Activated naive CD4-positive, alpha-beta T cell treated with anti-CD3 and anti-CD28 coated beads, Interleukin-2, amount 50 U/mL, for 16 hours (primary cell): ENCODE measurements at regions not wholly inside any gene's neighbourhood (a gene's known extent, or its start where the extent isn't known, plus 50 kb on each side); places are given as distances from the start of the nearest gene placed in this dataset.

Experiments
- DNase-seq: peaks from one replicate; pipeline ENCODE4 v3.0.0-alpha.2; 2020

DNA sequence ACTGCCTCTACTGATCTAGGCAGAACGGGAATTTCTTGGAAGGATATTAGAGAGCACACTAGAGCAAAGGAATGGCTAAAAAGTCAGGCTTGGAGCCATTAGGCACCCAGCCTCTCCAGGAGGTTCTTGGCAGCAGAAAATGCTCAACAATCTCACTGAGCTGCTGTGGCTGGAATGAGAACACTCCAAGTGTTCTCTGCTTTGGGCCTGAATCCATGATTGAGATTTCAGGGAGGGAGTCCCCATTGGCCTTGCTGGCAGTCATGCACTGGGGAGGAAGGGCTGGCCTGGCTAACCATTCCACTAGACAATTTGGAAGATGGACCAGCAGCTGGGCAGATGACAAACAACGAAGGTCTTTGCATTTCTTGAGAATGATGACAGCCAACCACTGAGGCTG is 362.6 kb downstream of the SHQ1 start:
- no peak for DNase-seq

DNA sequence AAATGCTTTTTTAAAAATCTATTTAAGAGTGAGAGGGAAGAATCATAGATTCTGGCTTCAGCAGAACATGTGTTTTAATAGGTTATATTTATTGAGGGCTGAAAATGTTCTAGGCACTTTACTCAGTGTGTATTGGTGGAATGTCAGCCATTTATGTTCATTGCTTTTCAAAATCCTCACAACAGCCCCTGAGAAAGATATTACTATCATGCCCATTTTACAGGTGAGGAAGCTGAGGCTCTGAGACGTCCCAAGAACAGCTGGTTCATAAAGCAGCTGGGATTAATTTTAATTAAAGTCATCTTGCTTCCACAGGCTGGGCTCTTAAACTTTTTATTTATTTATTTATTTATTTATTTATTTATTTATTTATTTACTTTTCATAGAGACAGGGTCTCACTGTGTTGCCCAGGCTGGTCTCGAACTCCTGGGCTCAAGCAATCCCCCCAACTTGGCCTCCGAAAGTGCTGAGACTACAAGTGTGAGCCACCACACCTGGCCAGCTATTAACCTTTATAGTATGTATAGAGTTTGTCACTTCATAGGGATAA is 364.6 kb downstream of the SHQ1 start:
- DNase-seq: no peak

DNA sequence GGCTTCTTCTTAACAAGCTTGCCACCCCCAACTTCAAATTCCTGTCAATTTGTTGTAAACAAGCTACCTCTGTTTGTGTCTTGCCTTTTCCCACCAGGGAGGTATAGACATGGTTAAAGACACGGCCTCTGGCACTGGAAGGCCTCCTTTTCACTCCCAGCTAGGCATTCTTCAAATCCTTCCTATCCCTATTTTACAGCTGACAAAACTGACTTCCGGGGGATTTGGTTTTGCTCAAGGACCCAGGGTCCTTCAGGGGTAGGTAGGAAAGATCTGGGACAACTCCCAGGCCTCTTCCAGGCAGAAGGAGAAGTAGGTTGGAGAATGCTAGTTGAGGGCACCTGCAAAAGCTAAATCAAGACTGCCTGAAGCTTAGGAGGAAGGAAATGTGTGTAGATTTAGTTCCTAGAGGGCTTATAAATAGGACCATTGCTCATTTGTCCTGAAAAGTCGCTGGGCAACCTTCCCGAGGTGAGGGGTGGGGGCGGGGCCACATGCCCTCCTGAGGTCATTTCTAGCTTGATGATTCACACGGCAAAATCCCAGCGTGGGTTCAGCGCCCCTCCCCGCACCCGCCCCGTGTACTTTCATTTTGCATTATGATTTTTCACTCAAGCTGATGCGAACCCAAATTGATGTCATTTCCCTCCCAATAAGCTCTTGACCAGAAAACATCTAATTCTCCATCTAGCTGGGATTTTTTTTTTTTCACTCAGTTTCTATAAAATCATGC is 365.5 kb downstream of the SHQ1 start:
- peak; percentile 79 for DNase-seq

DNA sequence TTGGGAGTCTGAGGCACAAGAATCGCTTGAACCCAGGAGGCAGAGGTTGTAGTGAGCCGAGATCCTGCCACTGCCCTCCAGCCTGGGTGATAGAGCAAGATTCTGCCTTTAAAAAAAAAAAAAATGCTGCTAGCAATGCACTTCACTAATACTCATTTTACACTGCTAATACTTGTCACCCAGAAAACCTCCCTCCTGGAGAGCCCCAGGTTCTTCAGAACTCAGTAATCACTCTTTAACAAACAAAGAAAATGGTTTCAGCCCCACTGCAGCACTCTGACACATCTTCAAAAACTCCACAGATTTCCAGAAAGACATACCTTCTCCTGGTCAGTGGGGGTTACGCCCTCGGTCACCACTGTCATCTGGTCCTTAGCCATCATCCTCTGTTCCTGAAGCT is 366.7 kb downstream of the SHQ1 start:
- DNase-seq: no peak

DNA sequence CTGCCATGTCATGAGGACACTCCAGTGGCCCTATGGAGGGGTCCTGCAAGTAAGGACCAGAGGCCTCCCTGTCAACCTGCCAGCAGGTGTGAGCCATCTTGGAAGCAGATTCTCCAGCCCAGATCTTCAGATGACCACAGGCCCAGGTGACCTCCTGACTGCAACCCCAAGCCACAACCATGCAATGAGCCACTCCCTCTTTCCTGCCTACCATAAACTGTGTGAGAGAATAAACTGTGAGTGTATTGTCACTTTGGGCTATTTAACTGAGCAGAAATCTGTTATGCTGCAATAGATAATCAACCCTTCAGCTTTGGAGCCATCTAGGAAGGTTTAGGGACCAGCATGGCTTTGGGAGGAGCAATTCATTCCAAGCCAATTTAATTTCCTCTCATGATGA is 367.9 kb downstream of the SHQ1 start:
- DNase-seq: no peak

DNA sequence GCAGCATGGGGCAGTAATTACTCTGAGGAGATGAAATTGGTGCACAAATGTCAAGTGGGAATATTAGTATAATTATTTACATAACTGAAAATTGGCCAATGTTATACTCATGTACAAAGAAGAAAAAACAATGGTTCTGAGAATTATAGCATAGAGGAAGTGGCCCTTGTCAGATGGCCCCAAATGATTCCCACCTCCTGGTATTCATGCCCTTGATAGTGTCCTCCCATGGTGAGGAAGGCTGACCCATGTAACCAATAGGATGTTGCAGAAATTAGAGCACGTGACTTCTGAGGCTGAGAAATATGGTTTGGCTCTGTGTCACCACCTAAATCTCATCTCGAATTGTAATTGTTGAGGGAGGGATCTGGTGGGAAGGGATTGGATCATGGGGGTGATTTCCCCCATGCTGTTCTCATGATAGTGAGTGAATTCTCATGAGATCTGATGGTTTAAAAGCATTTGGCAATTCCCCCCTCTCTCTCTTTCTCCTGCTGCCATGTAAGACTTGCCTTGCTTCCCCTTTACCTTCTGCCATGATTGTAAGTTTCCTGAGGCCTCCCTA is 368.5 kb downstream of the SHQ1 start:
- no peak for DNase-seq

DNA sequence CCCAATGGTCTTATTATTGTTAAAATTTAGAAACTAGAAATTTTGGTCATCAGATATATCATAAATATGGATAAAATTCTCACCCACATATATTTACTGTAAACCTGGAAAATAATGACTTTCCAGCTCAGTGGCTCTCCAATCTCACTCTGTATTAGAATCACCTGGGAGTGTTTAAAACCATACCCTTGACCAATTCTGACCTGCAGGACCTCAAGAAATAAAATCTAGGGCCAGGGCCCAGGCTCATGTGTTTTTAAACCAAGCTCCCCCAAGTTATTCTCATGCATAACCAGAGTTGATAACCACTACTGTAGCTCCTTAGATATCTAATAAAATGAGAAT is 372.1 kb downstream of the SHQ1 start:
- no peak for DNase-seq

DNA sequence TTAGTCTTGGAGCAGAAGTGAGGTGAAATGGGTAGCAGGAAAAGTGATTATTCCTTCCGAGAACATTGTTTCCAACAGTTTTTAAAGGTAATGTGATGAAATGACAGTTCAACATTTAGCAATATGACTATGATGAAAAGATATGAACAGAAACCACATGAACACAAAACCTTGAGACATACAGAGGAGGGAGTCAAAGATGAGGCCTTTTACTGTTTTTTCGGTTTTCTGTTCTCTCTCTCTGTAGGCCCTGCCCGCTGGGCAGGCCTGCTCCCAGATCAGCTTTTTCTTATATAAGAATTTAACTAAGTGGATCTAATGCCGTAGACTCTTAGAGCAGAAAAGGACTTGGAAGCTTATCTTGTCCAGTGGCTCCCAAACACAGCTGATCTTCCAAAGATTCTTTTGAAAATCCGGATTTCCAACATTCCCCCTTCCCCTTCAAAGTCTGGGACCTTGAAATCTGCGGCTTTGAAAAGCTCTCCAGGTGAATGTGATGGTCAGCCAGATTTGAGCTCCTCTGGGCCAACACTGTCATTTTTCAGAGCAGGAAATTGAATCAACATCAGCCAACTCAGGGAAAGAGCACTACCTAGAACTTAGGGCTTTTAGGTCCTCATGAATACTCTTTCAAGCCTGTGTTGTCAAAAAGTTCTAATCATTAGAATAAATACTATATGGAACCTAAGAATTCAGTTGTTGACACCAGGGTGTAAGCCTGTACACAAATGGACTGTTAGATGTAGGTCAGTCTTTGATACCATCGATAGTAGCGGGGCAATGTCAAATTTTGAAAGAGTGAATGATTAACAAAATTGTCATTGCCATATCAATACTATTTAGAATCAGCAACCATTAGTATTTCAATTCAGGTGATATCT is 372.7 kb downstream of the SHQ1 start:
- no peak for DNase-seq

DNA sequence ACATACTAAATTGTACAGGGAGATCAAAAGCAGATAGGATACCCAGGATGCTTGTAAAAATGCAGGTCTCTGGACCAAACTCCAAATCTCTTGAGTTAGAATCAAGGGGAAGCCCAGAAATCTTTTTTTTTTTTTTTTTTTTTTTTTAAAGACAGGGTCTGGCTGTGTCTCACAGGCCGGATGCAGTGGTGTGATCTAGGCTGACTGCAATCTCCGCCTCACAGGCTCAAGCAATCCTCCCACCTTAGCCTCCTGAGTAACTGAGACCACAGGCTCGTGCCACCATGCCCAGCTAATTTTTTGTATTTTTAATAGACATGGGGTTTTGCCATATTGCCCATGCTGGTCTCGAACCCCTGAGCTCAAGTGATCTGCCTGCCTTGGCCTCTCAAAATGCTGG is 373.5 kb downstream of the SHQ1 start:
- DNase-seq: no peak

DNA sequence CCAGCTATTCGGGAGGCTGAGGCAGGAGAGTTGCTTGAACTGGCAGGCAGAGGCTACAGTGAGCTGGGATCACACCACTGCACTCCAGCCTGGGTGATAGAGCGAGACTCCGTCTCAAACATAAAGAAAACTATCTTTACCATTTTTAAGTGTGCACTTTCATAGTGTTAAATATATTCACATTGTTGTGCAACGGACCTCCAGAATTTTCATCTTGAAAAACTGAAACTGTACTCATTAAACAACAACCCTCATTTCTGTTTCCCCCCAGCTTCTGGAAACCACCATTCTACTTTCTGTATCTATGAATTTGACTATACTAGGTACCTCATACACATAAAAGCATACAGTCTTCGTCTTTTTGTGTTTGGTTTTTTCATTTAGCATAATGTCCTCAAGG is 375.1 kb downstream of the SHQ1 start:
- DNase-seq: no peak

DNA sequence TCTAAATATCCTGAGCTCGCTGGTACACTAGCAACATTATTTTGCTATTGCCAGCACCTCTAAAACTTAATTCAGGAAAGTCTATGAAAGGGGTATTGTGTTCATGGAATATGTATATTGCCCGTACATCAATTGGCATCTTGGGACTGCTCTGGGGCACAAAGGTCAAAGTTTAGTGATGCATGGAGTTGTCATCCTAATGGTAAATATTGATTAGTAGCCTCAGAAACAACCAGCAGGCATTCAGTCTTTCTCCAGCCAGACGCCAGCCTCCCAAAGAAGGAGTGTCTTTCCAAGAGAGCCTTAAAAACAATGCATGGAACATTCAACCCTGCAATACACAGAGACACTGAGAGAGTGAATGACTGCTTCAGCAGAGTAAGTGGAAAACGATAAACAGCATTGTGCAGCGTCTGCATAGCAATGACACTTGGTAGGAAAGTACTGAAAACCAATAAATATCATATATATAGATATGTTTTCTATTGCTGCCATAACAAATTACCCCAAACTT is 377.3 kb downstream of the SHQ1 start:
- DNase-seq: no peak

DNA sequence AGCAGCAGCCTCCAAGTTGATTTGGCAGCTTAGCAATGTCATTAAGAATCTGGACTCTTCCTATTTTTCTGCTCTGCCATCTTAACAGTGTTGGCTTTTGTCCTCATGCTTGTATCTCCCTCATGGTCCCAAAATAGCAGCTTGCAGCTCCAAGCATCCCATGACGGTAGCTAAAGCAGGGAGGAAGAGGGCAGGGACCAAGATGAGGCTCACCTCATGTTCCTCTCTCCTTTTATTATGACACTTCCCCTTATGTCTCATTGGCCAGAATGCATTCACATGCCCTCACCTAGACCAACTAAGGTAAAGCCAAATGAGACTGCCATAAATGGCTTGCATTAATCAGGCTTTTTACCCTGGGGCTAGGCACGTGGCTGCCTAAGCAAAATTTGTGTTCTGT is 382.4 kb downstream of the SHQ1 start:
- no peak for DNase-seq

DNA sequence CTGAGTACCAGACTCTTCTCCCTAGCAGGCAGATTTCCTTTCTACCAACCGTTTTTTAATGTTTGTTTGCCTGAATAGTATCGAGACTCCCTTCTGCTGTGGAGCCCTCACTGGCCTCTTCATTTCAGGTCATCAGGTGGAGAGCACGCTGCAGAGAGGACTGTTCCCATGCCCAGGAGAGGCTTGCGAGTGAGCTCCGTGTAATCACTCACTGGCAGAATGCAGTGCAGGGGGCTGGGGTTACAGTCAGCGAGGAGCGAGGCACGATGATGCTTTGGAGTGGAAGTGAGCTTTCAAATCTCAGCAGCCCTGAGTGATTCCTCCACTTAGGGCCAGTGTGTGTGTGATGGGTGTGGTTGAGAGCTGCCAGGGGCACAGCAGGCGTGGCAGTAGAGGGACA is 385.2 kb downstream of the SHQ1 start:
- DNase-seq: no peak

DNA sequence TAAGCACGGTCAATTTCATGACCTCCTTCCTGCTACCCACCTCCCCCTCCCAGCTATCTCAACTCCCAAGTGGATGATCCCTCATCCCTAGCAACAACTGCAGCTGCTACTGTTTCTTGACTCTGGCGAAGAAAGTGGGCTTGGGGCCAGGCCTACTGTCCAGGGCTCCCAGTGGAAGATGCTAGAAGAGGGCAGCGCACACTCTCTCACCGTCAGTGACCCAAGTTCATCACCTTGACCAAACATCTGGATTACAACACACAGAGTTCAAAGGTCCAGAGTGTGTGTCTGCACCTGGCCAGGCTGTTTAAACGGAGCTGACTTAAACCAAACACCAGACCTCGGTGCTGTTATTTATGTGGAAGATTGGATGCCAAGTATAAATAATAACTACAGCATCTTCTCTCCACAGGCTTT is 385.6 kb downstream of the SHQ1 start:
- no peak for DNase-seq

DNA sequence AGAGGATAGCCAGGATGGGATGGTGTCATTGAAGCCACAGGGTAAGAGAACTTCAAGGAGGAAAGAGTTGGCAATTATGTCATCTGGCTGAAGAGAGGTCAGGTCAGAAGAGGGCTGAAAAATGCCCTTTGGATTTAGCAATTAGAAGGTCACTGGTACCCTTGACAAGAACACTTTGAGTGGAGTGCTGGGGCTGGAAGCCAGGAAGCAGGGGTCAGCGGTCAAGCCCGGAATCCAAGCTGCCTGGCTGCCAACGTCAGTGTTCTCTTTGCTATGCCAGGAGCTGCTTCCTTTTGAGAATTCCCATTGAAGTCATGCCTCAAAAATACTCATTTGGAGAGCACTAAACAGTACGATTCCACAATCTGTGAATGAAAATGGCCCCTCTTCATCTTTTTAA is 386.5 kb downstream of the SHQ1 start:
- no peak for DNase-seq

DNA sequence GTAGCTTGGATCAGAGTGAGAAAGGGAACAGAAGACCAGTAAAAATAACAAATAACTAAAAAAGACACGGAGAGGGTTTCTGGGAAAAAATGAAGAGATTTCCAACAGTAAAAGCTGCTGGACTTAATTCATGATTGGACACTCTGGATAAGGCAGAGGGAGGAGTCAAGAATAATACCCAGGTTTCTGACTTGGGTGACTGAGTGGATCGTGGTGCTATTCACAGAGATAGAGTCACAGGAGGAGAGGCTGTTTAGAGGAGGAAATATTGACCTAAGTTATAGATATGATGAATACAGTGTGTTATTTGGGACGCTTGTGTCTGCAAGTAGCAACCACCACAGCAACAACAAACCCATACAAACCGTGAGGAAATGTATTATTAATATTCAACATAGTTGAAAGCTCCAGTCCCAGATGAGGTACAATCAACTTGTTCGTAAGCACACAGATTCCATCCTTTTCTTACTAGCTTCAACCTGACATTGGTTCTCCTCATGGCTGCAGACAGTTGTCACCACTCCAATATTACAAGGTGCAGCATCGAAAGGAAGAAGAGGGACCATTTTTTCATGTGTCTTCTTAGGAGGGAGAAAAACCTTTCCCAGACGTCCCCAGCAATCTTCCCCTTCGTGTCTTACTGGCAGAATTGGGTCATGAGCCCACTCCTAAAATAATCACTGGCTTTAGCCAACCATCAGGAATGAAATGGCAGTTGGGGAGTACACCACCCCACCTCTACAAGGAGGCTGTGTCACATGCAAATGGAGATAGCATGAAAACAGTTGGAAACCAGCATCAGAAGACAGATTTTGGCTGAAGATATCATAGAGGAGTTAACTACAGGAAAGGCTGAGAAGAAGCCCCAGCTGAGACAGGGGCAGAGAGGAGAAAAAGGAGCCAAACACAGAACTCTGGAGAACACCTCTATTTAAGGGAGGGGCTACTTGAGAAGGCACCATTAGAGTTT is 387.8 kb downstream of the SHQ1 start:
- no peak for DNase-seq

DNA sequence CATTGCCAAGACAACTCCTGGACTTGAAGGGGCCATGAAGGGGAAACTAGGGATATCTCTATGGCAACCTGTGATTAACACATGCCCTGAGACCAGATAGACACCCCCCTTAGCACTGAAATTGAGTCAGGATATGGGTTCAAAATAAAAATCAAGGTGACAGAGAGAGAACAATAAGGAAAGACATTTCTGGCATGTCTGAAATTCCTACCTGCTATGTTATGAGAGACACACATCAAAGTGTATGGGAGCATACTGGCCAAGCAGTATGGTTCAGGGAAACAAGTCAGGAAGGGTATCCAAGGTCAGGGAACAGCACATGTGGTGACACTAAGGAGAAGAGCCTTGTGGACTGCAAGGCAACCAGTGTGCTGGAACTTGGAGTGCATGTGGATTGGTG is 388.7 kb downstream of the SHQ1 start:
- no peak for DNase-seq

DNA sequence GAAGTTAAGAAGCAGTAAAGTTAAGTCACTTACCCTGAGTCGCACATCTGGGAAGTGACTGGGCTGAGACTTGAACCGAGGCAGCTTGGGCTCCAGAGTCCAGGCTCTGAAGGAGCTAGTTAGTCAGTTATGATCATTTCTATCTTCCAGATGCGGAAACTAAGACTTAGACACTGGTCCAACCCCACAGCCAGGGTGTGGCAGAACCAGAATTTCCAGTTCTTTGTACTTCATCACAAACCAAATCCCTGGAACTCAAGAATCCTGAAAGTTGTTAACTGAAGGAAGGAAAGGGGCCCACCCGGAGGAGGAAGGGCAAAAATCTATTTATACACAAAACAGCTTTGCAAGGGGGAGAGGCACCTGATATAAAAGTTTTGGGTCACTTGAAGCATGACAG is 389.9 kb downstream of the SHQ1 start:
- DNase-seq: no peak

DNA sequence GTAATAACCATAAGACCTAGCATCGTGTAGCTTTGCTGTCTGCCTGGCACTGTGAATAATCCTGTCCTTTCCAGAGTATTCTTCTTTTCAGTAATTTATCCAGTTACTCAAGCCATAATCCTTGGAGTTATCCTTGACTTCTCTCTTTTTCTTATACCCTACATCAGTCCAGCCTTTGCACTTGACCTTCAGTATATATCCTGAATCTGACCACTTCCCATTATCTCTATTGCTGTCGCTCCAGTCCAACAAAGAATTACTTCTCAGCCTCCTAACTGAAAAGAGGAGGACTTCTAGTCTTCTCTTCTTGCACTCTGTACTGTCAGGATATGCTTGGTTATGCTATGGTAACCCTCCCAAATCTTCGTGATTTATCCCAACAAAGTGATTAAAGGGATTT is 393.8 kb downstream of the SHQ1 start:
- DNase-seq: no peak

DNA sequence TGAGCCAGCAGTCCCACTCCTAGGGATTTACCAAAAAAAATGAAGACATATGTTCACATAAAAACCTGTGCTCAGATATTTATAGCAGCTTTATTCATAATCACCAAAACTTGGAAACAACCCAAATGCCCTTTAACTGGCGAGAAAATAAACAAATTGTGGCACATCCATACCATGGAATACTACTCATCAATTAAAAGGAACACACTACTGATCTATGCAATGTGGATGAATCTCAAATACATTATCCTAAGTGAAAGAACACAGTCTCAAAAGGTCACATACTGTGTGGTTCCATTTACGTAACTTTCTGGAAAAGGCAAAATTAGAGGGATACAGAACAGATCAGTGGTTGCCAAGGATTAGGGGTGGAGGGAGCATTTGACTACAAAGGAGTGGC is 394.5 kb downstream of the SHQ1 start:
- DNase-seq: no peak

DNA sequence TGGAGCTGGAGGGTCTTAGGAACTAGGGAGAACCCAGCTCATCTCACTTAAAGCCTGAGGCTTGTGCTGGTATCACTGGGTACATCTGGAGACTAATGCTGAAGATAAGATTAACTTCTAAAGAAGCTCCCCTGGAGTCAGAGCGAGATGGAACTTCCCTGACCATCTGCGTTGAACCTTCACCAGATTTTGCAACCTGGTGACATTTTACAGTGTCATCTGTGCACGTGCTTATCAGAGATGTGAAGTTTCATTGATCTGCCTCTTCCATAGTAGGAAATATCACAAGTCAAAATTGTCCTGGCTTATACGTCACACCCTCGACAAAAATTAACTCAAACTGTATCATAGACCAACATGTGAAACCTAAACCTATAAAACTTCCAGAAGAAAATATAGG is 395.5 kb downstream of the SHQ1 start:
- DNase-seq: no peak

DNA sequence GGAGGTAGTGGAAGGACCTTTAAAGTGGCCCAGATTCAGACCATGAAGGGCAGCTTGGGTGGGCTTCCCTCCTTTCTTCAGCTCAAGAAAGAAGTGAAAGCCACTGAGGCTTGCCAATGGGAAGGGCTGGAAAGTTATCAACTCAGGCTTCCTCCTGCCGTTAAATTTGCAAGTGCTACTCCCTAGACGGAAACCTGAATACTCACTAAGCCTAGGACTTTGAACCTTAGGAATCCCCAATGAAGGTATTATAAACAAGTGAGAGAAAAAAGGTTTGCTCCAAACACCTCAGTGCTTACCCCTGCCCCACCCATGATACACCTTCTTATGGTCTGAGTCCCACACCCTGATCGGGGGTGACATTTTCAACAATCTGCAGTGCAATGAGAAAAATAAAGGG is 396.4 kb downstream of the SHQ1 start:
- DNase-seq: no peak

DNA sequence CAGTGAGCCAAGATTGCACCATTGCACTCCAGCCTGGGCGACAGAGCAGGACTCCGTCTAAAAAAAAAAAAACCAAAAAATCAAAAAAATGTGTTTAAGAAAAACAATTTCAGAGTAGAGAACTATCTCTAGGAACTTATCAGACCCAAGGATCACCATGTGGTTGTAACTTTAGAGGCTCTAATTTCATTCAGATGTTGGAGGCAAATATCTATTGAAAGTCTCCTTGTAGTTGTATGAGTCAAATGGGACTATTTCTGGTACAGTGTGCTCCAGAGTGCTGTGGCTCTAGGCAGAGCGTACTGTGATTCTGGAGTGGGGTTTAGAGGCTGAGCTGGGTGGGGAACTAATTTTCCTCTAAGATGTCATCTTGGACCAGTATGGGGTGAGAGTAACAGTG is 398.7 kb downstream of the SHQ1 start:
- DNase-seq: no peak
